ENCODE measurements at regions not wholly inside any gene's neighbourhood (a gene's known extent, or its start where the extent isn't known, plus 50 kb on each side); places are given as distances from the start of the nearest gene placed in this dataset.
"Not testable (repeated sequence)": the region's sequence is repeated elsewhere in the genome, so short reads cannot be mapped to it uniquely, and the experiment has no call there.

DNA sequence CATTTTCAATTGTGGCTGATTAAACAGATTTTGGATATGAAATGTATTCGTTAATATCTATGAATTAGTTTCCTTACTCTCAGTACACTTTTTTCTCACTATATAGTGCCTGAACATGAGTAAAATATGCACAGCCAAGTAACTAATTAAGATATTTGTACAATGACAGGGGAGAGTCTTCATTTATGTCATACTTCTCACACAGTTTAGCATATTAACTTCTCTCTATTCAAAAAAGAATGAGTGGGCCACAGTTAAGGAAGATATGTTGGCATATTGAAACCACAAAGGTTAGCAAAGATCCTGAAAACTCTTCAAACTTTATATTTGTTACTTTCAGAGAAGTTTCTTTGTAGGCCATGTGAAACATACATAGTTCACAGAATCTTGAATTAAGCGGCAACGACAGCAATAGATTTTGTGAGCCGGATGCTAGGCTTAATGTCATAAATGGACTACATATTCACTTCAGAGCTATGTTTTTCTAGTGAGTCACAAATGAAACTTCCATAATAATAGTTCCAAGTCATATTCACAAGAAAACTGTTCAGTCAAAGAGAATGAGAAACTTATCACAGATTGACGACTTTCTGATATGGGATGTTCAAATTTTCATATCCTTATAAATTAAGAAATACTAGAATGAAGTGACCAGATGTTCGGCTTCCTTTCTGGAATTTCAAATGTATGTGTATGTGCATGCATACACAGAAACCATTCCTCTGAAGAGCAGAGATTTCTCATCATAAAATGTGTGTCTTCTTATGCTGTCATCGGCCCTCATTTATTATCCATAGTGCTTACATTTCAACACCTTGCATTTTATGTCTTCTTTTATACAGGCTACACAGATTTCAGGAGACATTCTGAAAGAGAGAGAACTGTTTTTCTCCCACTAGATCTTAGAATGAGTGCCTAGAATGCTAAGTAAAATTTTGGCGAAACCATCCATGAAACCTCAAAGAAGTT is 584.0 kb downstream of the SATB2 start:
- no peak for DNase-seq
- Histone ChIP-seq H3K4me1 (no peaks in the 10 kb centered on the region), H3K36me3 (no peaks in the 10 kb centered on the region), H3K4me3 (no peak overlapping the region), H3K9me3 (no peaks in the 10 kb centered on the region), H3K27me3 (no peaks in the 10 kb centered on the region), H3K27ac (no peak overlapping the region)
- TF ChIP-seq, protein P1, sequence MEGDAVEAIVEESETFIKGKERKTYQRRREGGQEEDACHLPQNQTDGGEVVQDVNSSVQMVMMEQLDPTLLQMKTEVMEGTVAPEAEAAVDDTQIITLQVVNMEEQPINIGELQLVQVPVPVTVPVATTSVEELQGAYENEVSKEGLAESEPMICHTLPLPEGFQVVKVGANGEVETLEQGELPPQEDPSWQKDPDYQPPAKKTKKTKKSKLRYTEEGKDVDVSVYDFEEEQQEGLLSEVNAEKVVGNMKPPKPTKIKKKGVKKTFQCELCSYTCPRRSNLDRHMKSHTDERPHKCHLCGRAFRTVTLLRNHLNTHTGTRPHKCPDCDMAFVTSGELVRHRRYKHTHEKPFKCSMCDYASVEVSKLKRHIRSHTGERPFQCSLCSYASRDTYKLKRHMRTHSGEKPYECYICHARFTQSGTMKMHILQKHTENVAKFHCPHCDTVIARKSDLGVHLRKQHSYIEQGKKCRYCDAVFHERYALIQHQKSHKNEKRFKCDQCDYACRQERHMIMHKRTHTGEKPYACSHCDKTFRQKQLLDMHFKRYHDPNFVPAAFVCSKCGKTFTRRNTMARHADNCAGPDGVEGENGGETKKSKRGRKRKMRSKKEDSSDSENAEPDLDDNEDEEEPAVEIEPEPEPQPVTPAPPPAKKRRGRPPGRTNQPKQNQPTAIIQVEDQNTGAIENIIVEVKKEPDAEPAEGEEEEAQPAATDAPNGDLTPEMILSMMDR (IDR thresholded peaks at IDR 0.05): no peak
- no peak for TF ChIP-seq POLR2AphosphoS5 (IDR thresholded peaks at IDR 0.05)
- no peak for TF ChIP-seq POLR2A (IDR thresholded peaks at IDR 0.05)
- no peak for TF ChIP-seq EP300 (IDR thresholded peaks at IDR 0.05)
- intact Hi-C loops (cut with DNase I): no loop called here
- 91 to 94% methylated on average over 8 of the region's 8 CpGs for WGBS, 2 donors

- H3K36me3 ChIP-seq: no peaks in the 10 kb centered on the region
- peaks cover 0 to 7% (median 0%) of the 10 kb centered on the region in 4 donors for H3K9me3 ChIP-seq
- no peaks in the 10 kb centered on the region for H3K4me1 ChIP-seq
- H3K27me3 ChIP-seq: no peaks in the 10 kb centered on the region
- WGBS, 2 donors: 70 to 84% methylated on average over 5 of the region's 5 CpGs
- H3K4me3 ChIP-seq: no peak overlapping the region
- no peak overlapping the region for H3K27ac ChIP-seq
- DNase-seq: no peak
- intact Hi-C loops (cut with DNase I): no loop called here
- no peak for TF ChIP-seq EP300 (IDR thresholded peaks at IDR 0.05)
- TF ChIP-seq, protein P1 (IDR thresholded peaks at IDR 0.05): no peak
- no peak for TF ChIP-seq POLR2A (IDR thresholded peaks at IDR 0.05)
- TF ChIP-seq POLR2AphosphoS5 (IDR thresholded peaks at IDR 0.05): no peak
Observed at GRCh38 chr2:198863655-198864054, 594.1 kb downstream of the SATB2 start.

DNA sequence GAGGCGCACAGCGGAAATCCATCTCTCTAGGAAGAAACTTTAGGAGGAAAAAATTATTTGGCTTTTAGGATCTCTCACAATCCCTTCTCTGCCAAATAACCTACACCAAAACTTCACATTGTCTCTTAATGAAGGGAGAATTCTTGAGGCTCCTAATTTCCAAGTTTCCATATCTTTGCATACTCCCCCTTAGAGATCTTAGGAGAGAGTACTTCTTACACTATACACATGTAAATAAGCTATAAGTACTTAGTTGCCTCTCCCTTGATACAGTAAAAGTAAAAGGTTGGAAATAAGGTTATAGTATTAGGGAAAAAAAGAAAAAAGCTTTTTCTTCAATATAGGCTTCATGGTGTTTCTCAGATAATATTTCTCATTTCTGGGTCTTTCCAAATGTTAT is 596.7 kb downstream of the SATB2 start:
- Histone ChIP-seq H3K9me3 (peaks cover 0 to 16% (median 0%) of the 10 kb centered on the region in 4 donors), H3K4me1 (no peaks in the 10 kb centered on the region), H3K4me3 (no peak overlapping the region), H3K27ac (no peak overlapping the region), H3K27me3 (no peaks in the 10 kb centered on the region), H3K36me3 (no peaks in the 10 kb centered on the region)
- no peak for DNase-seq
- 96 to 98% methylated on average over 2 of the region's 2 CpGs for WGBS, 2 donors
- intact Hi-C loops (cut with DNase I): no loop called here
- TF ChIP-seq, protein P1 (IDR thresholded peaks at IDR 0.05): no peak
- no peak for TF ChIP-seq POLR2AphosphoS5 (IDR thresholded peaks at IDR 0.05)
- TF ChIP-seq POLR2A (IDR thresholded peaks at IDR 0.05): no peak
- TF ChIP-seq EP300 (IDR thresholded peaks at IDR 0.05): no peak

GRCh38 chr2:198857246-198857645 is 600.5 kb downstream of the SATB2 start:
- intact Hi-C loops (cut with DNase I): no loop called here
- H3K4me3 ChIP-seq: no peak overlapping the region
- 83 to 87% methylated on average over 1 of the region's 1 CpG for WGBS, 2 donors
- DNase-seq: no peak
- H3K27ac ChIP-seq: no peak overlapping the region
- no peaks in the 10 kb centered on the region for H3K4me1 ChIP-seq
- TF ChIP-seq POLR2A (IDR thresholded peaks at IDR 0.05) (no peak), POLR2AphosphoS5 (IDR thresholded peaks at IDR 0.05) (no peak)
- H3K27me3 ChIP-seq: no peaks in the 10 kb centered on the region
- peaks cover 0 to 16% (median 0%) of the 10 kb centered on the region in 4 donors for H3K9me3 ChIP-seq
- no peaks in the 10 kb centered on the region for H3K36me3 ChIP-seq

DNA sequence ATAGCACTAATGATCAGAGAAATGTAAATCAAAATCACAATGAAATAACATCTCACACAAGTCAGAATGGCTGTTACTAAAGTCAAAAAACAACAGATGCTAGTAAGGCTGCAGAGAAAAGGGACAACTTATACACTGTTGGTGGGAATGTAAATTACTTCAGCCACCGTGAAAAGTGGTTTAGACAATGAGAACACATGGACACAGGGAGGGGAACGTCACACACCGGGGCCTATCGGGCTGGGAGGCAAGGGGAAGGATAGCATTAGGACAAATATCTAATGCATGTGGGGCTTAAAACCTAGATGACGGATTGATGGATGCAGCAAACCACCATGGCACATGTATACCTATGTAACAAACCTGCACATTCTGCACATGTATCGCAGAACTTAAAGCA is 602.0 kb downstream of the SATB2 start:
- intact Hi-C loops (cut with DNase I); H3K4me1 ChIP-seq; H3K4me3 ChIP-seq; DNase-seq; H3K27ac ChIP-seq; H3K27me3 ChIP-seq; H3K36me3 ChIP-seq: not testable (repeated sequence)
- H3K9me3 ChIP-seq: peaks cover 0 to 16% (median 0%) of the 10 kb centered on the region in 4 donors
- WGBS, 2 donors: 94 to 95% methylated on average over 6 of the region's 6 CpGs

All from sigmoid colon (tissue), 6 donors.